Left colon (tissue), 2 donors: ENCODE measurements at regions not wholly inside any gene's neighbourhood (a gene's known extent, or its start where the extent isn't known, plus 50 kb on each side); places are given as distances from the start of the nearest gene placed in this dataset.
A peak's percentile ranks its signal among the peaks of the same experiment; 100 is the strongest.

Experiments
- ATAC-seq: fragments of 200-7000 bp; cut with Tn5 transposase; one replicate; pipeline ENCODE4 v1.9.1; 2020; ENCODE audit warnings: mild to moderate bottlenecking, moderate library complexity
- DNase-seq, 2 donors: peaks; one replicate each; pipeline ENCODE4 v3.0.0-alpha.2; 2020
- intact Hi-C, 2 donors: fragments of 100-400 bp; cut with DNase I in 1 of 2; cut with micrococcal nuclease in 1 of 2; formaldehyde crosslinking; loops; one replicate each; pipeline versions ENCODE4 v1.11.2 to v1.14.0; 2022; cut with DNase I, micrococcal nuclease
- donor health status: DM: no; HTN: no; CAD: no.
- donor health status: DM: yes; HTN: yes; CAD: no.

DNA sequence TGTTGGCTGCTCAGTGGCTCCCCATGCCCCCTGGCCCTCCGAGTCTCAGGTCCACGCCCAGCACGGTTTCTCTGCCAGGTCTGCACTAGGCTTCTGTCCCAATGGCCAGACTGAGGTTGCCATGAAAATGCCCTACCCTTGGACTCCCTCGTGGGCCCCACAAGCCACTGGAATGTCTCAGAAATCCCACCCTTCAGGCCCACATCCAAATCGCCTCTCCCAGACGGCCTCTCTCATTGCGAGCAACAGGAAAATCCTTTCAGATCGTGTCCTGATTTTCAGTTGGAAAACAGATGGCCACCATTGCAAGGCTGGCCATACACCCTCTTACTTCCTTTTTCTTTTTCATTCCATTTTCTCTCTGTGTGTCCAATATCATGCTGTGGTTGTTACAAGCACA is 77.3 kb downstream of the IRF2BPL start:
- DNase-seq (no peak), ATAC-seq (no peak)
- intact Hi-C loops = no loop called here

GRCh38 chr14:76950055-76951020 is 78.2 kb downstream of the IRF2BPL start:
- intact Hi-C loops = no loop called here
- no peak for ATAC-seq
- DNase-seq = no peak

GRCh38 chr14:76948976-76949375 is 79.5 kb downstream of the IRF2BPL start:
- intact Hi-C loops = no loop called here
- ATAC-seq (no peak), DNase-seq (no peak)

- DNase-seq (peak; percentile 65 to 68), ATAC-seq (peak; percentile 65)
- intact Hi-C loops = no loop called here
These were observed 80.1 kb downstream of the IRF2BPL start for GRCh38 chr14:76948213-76948947.

GRCh38 chr14:76947838-76948184 is 80.7 kb downstream of the IRF2BPL start:
- no peak for DNase-seq
- ATAC-seq = no peak
- intact Hi-C loops = no loop called here

DNA sequence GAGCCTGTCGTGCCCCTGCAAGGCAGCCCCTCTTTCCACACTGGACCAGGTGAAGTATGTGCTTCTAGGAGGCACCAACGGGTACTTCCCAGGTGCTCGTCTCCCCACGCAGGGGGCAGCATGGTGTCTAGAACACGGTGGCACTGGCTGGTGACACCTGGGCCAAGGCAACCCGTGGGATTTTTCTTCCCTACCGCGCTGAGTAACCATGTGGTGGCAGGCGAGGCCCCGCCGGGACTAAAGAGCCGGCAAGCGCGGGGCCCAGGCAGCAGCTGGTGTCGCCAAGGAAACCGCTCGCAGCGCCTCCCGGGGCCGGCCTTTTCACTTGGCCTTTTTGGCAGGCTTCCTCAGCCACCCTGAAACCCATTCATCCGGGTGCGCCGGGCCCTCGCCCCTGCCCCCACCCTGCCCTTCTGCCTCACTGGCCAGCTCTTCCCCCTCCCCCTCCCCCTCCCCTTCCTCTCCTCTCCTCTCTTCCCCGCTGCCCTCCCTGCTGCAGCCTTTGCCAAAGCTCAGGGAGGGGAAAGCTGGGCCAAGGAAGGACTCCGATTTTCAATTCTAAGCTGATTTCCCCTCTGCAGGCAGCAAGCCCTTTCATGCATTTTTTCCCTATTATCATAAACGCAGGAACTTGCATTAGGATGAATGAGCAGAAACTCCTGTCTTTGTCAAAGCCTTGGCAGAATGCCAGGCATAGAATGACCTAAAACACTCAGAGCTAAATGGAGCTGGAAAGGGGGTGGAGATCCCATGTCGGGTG is 81.2 kb downstream of the IRF2BPL start:
- DNase-seq (peak; percentile 89 to 91), ATAC-seq (peak; percentile 86)
- intact Hi-C loops = no loop called here

DNA sequence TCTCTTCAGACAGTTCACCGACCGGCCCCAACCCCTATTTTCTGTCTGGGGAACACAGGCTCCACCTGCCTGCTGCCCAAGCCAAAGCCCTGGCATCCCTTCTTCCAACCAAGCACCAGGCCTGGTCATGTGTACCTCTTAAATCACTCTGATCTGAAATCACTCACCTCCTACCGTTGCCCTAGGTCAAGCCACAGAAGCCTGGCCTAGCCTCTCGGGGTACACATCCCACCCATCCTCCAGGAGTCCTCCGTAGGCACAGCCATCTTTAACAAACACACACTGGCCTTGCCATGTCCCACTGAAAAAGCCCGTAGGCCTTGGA is 81.8 kb downstream of the IRF2BPL start:
- no peak for DNase-seq

GRCh38 chr14:76943072-76943471 is 85.4 kb downstream of the IRF2BPL start:
- intact Hi-C loops = no loop called here
- DNase-seq = no peak
- ATAC-seq = no peak

More for the DNA sequence above, 81.8 kb downstream of the IRF2BPL start:
- intact Hi-C loops = no loop called here
- ATAC-seq = no peak

DNA sequence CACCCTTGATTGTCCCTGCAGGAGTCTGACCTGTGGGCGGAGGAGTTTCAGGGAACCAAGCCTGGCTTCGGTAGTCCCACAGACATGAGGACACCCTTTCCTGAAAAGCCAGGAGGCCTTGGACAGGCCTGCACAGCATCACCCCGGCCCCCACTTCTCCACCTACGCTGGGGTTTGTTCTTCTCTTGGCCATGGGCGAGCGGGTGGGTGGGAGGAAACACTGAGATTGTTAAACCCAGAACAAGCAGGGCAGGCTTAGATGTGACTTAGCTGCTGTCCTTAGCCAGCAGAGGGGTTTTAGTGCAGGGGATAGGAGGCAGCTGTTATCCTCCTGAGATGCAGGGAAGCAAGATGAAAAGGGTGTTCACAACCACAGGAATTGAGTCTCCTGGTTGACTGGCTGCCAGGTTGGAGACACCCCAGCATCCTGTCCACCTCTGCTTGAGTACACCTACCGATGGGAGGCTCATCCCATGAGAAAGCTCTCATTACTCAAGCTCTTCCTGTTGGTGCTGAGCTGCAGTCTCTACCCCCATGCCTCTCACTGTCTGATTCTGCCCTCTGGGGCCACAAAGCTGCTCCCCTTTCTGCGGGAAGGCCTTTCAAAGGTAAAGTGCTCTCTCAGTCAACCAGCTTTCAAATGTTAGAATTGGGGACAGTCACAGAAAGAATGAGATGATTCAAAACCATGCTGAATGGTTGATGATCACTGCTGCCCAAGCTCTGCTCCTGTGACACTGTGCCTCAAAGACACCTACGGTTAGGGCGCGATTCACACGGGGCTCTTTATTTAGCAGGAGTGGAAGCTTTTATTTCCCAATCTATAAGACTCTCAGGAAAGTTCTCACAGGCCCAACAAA is 86.3 kb downstream of the IRF2BPL start:
- intact Hi-C loops = no loop called here
- no peak for DNase-seq
- no peak for ATAC-seq

DNA sequence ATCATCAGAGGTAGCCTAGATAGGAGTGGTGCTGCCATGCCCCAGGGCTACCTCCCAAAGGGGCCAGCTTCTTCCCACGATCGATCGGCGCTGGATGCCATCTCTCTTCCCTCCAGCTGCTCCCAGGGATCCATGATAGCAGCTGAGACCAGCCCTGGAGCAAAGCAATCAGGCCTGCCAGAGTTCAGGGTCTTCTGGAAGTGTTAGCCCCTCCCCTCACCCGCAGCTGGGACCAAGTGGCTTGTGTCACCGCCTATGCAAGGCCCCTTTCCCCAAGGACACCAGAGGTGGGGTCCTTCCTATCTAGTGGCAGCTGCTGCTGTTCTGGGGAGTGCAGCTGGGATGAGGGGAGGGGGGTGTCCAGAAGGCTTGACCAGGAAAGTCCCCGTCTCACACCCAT is 87.0 kb downstream of the IRF2BPL start:
- no peak for DNase-seq
- intact Hi-C loops = no loop called here
- ATAC-seq = no peak

- ATAC-seq (no peak), DNase-seq (no peak)
- intact Hi-C loops = no loop called here
These were observed 88.3 kb downstream of the IRF2BPL start for GRCh38 chr14:76940021-76940760.

DNA sequence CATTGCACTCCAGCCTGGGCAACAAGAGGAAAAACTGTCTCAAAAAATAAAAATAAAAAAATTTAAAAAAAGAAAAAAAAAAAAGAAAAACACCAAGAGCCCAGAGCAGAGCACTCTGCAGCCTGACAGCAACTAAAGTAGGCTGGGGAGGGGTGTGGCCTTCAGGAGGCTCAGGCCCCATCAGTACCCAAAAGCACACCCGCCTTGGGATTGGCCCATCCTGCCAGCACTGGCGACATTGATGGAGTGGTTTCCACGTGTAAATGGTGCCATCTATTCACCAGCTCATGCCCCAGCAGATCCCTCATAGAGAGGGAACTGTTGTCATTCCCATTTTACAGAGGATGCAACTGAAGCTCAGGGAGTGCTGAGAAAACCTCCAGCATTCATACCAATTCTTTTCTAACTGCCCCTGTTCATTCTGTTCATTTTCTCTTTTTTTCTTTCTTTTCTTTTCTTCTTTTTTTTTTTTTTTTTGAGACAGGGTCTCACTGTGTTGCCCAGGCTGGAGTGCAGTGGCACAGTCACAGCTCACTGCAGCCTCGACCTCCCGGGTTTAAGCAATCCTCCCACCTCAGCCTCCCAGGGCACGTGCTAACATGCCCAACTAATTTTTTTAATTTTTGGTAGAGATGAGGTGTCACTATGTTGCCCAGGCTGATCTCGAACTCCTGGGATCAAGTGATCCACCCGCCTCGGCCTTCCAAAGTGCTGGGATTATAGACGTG is 89.3 kb downstream of the IRF2BPL start:
- intact Hi-C loops = no loop called here
- ATAC-seq = no peak
- DNase-seq = no peak

GRCh38 chr14:76938092-76938500 is 90.4 kb downstream of the IRF2BPL start:
- DNase-seq = no peak
- ATAC-seq = no peak
- intact Hi-C loops = no loop called here

DNA sequence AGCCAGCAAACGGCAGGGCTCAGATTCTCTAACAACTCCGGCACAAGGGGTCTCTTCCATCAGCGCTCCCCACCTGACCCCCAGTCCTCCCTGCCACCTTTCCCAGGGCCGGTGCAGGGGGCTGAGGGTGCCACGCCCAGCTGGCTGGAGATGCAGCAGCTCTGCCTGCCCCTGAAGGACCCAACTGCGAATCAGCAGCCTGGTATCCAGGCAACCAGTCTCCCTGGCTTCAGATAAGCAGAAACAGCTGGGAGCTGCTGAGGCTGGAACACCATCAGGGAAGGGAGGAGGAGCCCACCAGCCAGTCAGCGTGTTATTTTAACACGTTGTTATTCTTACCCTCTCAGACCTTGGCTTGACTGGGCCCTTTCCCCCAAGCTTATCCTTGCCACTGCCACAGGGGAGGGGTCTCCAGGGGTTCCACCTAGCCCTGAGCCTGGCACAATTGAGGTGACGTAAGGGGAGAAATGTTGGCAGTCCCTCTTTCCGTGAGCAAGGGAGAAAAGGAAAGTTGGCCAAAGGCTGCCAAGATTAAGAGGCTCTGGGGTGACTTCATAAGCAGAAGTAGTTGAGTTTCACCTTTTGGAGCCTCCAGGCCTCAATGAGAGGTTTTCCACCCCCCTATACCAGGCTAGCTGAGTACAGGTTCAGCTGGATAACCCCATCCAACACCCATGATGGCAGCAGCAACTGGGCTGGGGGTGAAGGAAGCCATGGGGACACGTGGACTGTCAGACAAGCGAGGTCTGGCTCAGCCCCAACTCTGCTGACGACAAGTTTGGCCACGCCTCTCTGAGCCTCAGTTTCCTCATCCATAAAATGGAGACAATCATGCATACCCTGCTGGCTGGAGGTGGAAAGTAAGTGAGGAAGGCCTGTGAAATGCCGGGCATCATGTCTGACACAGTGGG is 91.1 kb downstream of the IRF2BPL start:
- ATAC-seq (peak; percentile 26), DNase-seq (peak in 1 of 2 donors; percentile 48)

GRCh38 chr14:76936483-76936882 is 92.0 kb downstream of the IRF2BPL start:
- ATAC-seq (no peak), DNase-seq (peak in 1 of 2 donors; percentile 44)
- intact Hi-C loops = no loop called here

More for the DNA sequence above, 91.1 kb downstream of the IRF2BPL start:
- intact Hi-C loops = no loop called here

- intact Hi-C loops = no loop called here
- DNase-seq = no peak
- no peak for ATAC-seq
These were observed 95.0 kb downstream of the IRF2BPL start for GRCh38 chr14:76933515-76933914.
